ENCODE measurements at regions not wholly inside any gene's neighbourhood (a gene's known extent, or its start where the extent isn't known, plus 50 kb on each side); places are given as distances from the start of the nearest gene placed in this dataset.

GRCh38 chr2:7795778-7796563, 878.8 kb downstream of the RNF144A start:
- DNase-seq (ENCODE audit: extremely low spot score) = no peak
- POLR2A ChIA-PET = no interaction called here
- CTCF ChIA-PET = interaction anchor here (1.7 kb wide), 1 partner anchor 11 kb away, joined by 5 read pairs; no protein-coding TSS in a partner anchor
- no peak for TF ChIP-seq CTCF (IDR thresholded peaks at IDR 0.05; ENCODE audit: control extremely low read depth, extremely low read depth, low read depth, missing control alignments)

DNA sequence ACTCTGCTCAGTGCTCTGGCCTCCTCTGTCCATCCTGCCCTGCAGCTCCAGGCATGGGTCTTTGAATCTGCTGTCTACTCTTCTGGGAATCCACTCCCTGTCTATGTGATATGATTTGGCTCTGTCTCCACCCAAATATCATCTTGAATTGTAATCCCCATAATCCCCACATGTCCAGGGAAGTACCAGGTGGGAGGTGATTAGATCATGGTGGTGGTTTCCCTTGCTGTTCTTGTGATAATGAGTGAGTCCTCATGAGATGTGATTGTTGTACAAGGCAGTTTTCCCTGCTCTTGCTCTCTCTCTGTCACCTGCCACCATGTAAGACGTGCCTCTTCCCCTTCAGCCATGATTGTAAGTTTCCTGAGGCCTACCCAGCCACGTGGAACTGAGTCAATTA, 881.8 kb upstream of the ID2 start:
- DNase-seq (ENCODE audit: extremely low spot score) = no peak
- CTCF ChIA-PET = no interaction called here
- POLR2A ChIA-PET = no interaction called here
- TF ChIP-seq CTCF (IDR thresholded peaks at IDR 0.05; ENCODE audit: control extremely low read depth, extremely low read depth, low read depth, missing control alignments) = no peak

- DNase-seq (ENCODE audit: extremely low spot score) = no peak
- TF ChIP-seq CTCF (IDR thresholded peaks at IDR 0.05; ENCODE audit: control extremely low read depth, extremely low read depth, low read depth, missing control alignments) = no peak
- POLR2A ChIA-PET = no interaction called here
- CTCF ChIA-PET = no interaction called here
These were observed 880.6 kb upstream of the ID2 start for GRCh38 chr2:7801212-7801611.

DNA sequence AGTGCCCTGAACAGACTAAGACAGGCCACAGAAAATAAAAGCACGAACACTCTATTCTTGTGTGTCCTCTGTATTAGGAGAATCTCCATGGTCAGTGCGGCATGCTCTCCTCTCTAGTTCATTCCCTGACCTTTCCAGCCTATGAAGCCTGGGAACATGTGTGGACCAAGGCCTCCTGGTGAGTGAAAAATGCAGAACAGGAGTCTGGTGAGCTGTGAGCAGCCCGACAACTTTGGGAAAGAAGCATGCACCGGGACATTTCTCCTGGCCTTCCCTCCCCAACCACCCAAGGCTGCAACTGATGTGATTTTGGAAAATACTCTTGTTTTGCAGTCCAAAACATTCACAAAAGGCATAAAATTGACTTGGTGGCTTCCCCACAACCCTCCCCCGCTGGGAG, 878.3 kb upstream of the ID2 start:
- POLR2A ChIA-PET = no interaction called here
- no peak for TF ChIP-seq CTCF (IDR thresholded peaks at IDR 0.05; ENCODE audit: control extremely low read depth, extremely low read depth, low read depth, missing control alignments)
- no peak for DNase-seq (ENCODE audit: extremely low spot score)
- CTCF ChIA-PET = interaction anchor here (1.0 to 1.2 kb wide), 2 partner anchors 22 to 23 kb away, joined by 3 read pairs; no protein-coding TSS in a partner anchor

- POLR2A ChIA-PET = no interaction called here
- CTCF ChIA-PET = no interaction called here
- no peak for TF ChIP-seq CTCF (IDR thresholded peaks at IDR 0.05; ENCODE audit: control extremely low read depth, extremely low read depth, low read depth, missing control alignments)
- no peak for DNase-seq (ENCODE audit: extremely low spot score)
These were observed 872.2 kb upstream of the ID2 start for GRCh38 chr2:7809640-7810039.

GRCh38 chr2:7811073-7811472, 870.8 kb upstream of the ID2 start:
- no peak for TF ChIP-seq CTCF (IDR thresholded peaks at IDR 0.05; ENCODE audit: control extremely low read depth, extremely low read depth, low read depth, missing control alignments)
- ChIA-PET POLR2A (no interaction called here), CTCF (no interaction called here)
- no peak for DNase-seq (ENCODE audit: extremely low spot score)
